NCI-H1930 (cell line): ENCODE measurements at regions not wholly inside any gene's neighbourhood (a gene's known extent, or its start where the extent isn't known, plus 50 kb on each side); places are given as distances from the start of the nearest gene placed in this dataset.

Experiments
- DNase-seq, 2 experiments: peaks; one replicate each; lab custom pipeline; 2025; lab: John Stamatoyannopoulos, UW

GRCh38 chr2:4370422-4371090, 667.2 kb downstream of the DCDC2C start:
- no peak for DNase-seq

DNA sequence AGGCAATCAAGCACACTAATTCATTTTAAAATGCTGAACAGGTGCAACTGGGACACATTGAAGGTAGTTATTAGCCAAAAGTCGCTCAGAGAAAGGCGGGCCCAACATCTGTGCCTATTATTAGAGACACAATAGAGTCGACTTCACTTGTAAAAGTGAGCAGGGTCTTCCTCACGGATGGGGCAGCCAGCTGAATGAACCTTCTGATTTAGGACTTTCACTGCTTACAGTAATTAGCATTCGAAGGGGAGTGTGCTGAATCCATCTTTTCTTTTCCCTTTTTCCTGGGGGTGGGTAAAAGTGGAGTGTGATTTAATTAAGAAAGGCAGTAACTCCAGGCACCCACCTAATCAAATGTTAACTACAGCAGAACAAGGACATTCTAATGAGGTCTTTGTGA, 677.7 kb downstream of the DCDC2C start:
- peak; percentile 60 to 66 for DNase-seq

DNA sequence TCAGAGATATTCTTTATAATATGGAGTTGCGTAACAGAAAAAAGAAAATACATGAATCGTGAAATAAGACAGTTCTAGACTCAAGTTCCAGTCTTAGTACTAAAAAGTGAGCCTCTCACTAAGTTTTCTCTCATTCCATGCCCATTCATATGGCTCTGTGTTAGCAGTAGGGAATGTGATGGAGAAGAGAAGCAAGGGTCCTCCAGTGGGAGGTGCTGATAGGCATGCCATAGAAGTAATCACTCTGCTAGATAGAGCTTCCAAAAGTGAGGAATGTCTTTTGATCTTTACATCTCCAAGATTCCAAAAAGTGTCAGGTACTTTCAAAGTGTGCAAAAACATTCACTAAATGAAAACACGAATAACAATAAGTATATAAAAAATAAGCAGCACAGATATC, 678.4 kb downstream of the DCDC2C start:
- no peak for DNase-seq

- no peak for DNase-seq
Observed at GRCh38 chr2:4391013-4391412, 687.6 kb downstream of the DCDC2C start.

DNA sequence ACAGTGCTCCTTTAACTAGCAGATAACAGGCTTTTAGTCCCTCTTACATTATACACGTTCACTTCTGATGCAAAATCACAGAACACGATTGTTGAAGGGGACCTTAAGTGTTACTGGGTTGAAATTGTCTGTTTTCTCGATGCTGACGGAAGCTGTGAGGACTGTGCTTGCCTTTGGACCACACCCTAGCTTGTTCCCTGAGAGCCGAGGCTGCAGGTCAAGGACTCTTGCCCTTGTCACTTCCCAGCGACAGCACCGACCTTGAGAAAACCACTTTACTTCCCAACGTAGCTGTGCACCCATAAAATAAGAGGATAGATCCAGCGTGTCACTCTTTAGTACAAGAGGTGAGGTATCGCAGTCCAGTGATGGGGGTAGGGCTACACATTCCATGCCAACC, 701.0 kb downstream of the DCDC2C start:
- DNase-seq, result no peak

DNA sequence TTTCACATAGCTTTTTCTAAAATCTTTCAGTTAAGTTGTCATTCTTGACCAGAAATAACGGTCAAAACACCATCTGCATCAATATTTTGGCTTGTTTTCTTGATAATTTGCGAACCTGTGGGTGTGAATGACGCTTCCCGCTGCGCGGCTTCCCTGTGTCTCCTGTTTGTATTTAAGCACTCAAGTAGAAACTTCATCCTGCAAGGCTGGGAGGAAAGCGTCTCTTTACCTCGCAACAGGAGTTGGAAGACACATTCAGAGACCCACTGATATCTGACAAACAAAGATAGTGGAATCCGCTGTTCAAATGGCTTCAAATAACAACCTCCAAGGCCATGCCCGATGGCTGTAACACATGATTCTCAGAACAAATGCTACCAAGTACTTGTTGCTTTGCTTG, 704.9 kb downstream of the DCDC2C start:
- DNase-seq, result no peak

- DNase-seq, result no peak
Observed at GRCh38 chr2:4412637-4413187, 709.3 kb downstream of the DCDC2C start.

GRCh38 chr2:4415171-4415570, 711.8 kb downstream of the DCDC2C start:
- DNase-seq, result no peak

GRCh38 chr2:4415810-4416413, 712.5 kb downstream of the DCDC2C start:
- no peak for DNase-seq

DNA sequence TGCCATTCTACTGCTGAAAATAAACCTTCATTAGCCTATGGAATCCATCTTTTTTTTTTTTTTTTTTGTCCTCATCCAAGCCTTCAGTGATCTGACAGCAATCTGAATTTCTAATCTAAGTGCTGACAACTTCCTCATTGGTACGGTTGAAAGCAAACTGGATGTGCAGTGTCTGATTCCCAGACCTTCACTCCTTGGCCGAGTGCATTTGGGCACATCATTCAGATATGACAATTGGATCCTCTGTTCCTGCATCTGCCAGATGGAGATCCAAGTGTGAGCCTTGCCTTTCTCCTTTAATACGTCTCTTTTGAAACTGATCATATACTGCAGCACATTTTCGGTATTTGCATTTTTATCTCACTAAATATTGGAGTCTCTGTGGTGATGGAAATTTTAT, 713.1 kb downstream of the DCDC2C start:
- DNase-seq, result no peak

GRCh38 chr2:4417771-4418170, 714.4 kb downstream of the DCDC2C start:
- no peak for DNase-seq

GRCh38 chr2:4420032-4420431, 716.7 kb downstream of the DCDC2C start:
- no peak for DNase-seq

DNA sequence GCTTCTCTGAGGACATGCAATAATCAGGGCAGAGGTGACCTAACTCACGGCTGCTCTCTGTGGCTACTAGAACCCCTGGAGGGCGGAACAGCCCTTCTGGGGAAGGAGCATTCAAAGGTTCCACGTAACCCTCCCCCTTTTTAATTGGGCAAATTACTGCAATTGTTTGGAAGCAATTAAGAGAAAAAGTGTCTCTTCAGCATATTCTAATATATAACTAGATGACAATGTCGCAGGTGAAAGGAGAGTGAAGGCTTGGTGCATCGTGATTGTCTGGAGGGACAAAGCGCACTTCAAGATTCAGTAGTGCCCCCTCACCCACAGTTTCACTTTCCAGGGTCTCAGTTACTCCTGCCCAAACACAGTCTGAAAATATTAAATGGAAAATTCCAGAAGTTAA, 720.8 kb downstream of the DCDC2C start:
- no peak for DNase-seq

DNA sequence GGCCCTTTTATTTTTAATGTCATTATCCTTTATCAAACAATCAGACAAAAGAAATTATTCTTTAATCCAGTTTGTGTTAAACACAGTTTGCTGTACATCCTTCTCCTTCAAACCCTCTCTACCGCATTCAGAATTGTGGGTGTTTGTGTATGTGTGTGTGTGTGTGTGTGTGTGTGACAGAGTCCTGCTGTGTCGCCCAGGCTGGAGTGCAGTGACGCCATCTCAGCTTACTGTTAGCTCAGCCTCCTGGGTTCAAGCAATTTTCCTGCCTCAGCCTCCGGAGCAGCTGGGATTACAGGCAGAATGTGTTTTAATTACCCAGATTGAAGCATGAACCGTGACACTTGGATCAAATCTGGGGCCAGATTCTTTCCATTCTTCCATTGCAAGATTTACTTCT, 723.7 kb downstream of the DCDC2C start:
- DNase-seq, result peak in 1 of 2 experiments; percentile 20

GRCh38 chr2:4445821-4446220, 742.4 kb downstream of the DCDC2C start:
- DNase-seq, result no peak

DNA sequence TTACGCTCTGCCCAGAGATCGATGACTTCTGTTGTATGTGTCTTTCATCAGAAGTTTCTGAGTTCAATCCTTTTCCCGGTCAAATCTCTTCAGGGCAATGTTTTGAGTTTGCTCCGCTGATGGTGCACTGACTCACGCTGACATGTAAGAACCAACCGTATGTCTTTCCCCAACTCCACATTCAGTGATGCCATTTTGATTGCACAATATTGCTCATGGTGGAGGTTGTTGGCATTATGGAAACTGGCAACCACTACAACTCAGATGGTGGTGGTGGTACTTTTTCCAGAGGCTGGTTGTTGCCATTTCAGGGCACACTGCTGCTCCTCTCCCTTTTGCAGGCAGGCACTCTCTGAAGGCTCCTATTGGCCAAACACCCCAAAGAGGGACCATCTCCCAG, 751.5 kb downstream of the DCDC2C start:
- no peak for DNase-seq

DNA sequence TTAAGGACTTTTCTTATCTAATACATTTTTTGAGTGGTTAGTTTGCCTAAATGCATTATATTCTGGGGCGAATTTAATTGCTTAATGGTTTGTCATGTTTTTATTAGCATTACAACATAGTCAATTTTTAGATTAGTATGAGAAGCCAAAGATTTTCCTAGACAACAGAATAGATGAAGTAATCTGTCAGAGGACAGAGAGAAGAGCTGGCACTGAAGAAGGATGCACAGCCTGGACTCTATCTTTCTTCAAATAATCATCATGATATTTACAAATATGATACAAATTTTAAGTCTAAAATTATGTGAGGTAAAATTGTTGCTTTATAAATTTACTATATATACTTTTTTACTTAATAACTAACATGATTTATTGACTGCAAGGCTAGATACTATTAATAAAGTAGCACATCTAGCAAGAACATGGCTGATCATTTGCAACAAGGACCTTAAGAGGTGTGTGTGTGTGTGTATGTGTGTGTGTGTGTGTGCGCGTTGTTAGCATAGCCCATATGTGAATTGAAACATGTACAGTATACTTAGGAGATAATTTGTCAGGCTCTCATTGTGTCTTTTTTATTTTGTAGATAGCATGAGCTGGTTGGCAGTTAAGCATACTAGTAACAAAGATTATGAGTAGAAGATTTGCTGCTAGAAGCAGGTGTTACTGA, 752.2 kb downstream of the DCDC2C start:
- DNase-seq, result no peak

DNA sequence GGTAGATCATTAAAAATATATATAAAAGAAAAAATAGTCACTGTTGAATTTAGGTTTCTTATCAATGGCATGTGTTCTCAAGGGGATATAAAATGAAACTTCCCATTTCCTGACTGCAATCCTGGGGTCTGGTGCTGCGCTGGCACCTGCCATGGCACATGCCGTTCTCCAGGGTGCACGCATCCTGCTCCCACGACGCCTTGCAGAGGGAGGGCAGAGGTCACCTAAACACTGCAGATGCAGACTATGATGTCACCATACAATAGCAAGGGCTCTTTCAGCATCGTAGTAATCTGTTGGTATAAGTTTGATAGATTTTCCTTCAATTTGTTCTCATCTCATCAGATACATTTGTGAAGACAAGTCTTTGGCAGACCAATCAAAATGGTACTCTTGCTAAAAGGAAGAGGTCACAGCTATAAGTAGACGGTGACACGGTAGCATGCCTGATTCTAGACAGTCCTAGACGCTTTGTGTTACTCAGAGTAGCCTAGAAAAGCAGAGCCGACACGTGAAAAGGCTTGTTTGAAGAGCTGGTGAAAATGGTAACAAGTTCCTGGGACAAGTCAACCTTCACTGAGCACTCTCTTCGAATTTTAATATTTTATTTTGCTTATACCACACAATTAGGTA, 761.4 kb downstream of the DCDC2C start:
- DNase-seq, result no peak

GRCh38 chr2:4465671-4466070, 762.3 kb downstream of the DCDC2C start:
- no peak for DNase-seq

GRCh38 chr2:4475618-4476017, 772.2 kb downstream of the DCDC2C start:
- no peak for DNase-seq

DNA sequence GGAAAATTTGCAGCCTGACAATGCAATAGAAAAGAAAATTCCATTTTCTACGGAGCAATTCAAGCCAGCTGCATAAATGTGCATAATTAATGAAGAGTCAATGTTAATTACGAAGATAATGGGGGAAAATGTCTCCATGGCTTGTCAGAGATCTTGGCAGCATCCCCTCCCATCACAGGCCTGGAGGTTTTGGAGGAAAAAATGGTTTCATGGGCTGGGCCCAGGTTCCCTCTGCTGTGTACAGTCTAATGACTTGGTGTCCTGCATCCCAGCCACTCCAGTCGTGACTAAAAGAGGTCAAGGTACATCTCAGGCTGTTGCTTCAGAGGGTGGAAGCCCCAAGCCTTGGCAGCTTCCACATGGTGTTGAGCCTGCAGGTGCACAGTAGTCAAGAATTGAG, 779.7 kb downstream of the DCDC2C start:
- DNase-seq, result no peak

DNA sequence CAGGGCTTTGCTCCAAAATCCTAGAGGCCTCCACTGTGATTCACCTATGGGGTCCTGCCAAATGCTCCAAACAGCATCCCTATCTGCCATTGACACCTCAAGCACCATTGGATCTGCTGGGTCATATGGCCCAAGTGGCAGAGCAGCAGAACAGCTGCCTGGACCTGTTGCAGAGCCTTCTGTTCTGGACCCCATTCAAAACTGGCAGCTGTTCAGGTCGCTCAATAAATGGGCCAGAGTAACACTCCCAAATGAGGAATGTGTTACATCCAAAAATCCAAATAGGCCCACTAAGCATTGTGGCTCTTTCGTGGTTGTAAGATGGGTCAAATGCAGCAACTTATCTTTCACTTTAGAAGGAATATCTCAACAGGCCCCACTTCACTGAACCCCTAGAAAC, 783.6 kb downstream of the DCDC2C start:
- no peak for DNase-seq
